ENCODE measurements at regions not wholly inside any gene's neighbourhood (a gene's known extent, or its start where the extent isn't known, plus 50 kb on each side); places are given as distances from the start of the nearest gene placed in this dataset.
A peak's percentile ranks its signal among the peaks of the same experiment; 100 is the strongest.

GRCh38 chr10:30756896-30757295 is 127.3 kb upstream of the LYZL2 start:
- TF ChIP-seq CTCF (conservative IDR thresholded peaks at IDR 0.05; ENCODE audit: control insufficient read depth, insufficient read depth, low read depth, low read length): no peak
- H3K4me3 ChIP-seq (ENCODE audit: control insufficient read depth, low read depth, low read length): no peak overlapping the region
- DNase-seq (ENCODE audit: low read depth): no peak

GRCh38 chr10:30756151-30756550 is 126.6 kb upstream of the LYZL2 start:
- no peak overlapping the region for H3K4me3 ChIP-seq (ENCODE audit: control insufficient read depth, low read depth, low read length)
- TF ChIP-seq CTCF (conservative IDR thresholded peaks at IDR 0.05; ENCODE audit: control insufficient read depth, insufficient read depth, low read depth, low read length): no peak
- DNase-seq (ENCODE audit: low read depth): no peak

GRCh38 chr10:30755441-30755953 is 125.9 kb upstream of the LYZL2 start:
- peak; percentile 44 for DNase-seq (ENCODE audit: low read depth)
- no peak overlapping the region for H3K4me3 ChIP-seq (ENCODE audit: control insufficient read depth, low read depth, low read length)
- TF ChIP-seq CTCF (conservative IDR thresholded peaks at IDR 0.05; ENCODE audit: control insufficient read depth, insufficient read depth, low read depth, low read length): no peak

GRCh38 chr10:30752481-30752881 is 122.9 kb upstream of the LYZL2 start:
- no peak overlapping the region for H3K4me3 ChIP-seq (ENCODE audit: control insufficient read depth, low read depth, low read length)
- no peak for DNase-seq (ENCODE audit: low read depth)
- TF ChIP-seq CTCF (conservative IDR thresholded peaks at IDR 0.05; ENCODE audit: control insufficient read depth, insufficient read depth, low read depth, low read length): no peak

GRCh38 chr10:30751678-30752331 is 122.3 kb upstream of the LYZL2 start:
- no peak overlapping the region for H3K4me3 ChIP-seq (ENCODE audit: control insufficient read depth, low read depth, low read length)
- DNase-seq (ENCODE audit: low read depth): peak; percentile 85
- peak; percentile 95 for TF ChIP-seq CTCF (conservative IDR thresholded peaks at IDR 0.05; ENCODE audit: control insufficient read depth, insufficient read depth, low read depth, low read length)

GRCh38 chr10:30750971-30751677 is 121.6 kb upstream of the LYZL2 start:
- H3K4me3 ChIP-seq (ENCODE audit: control insufficient read depth, low read depth, low read length): no peak overlapping the region
- no peak for DNase-seq (ENCODE audit: low read depth)

More at GRCh38 chr10:30750971-30751677, 121.6 kb upstream of the LYZL2 start:
- TF ChIP-seq CTCF (conservative IDR thresholded peaks at IDR 0.05; ENCODE audit: control insufficient read depth, insufficient read depth, low read depth, low read length): no peak
